GM12892 (cell line): ENCODE measurements at regions not wholly inside any gene's neighbourhood (a gene's known extent, or its start where the extent isn't known, plus 50 kb on each side); places are given as distances from the start of the nearest gene placed in this dataset.

Experiments used
- POLR2A ChIP-seq: IDR thresholded peaks from 2 replicates; pipeline ENCODE4 v1.6.1; 2011; ENCODE audit warnings: low read depth, low read length, control low read depth
- POLR2AphosphoS5 ChIP-seq: IDR thresholded peaks from 2 replicates; pipeline ENCODE4 v1.6.1; 2011; ENCODE audit warnings: low read depth, low read length, control low read depth

- TF ChIP-seq POLR2A (no peak), POLR2AphosphoS5 (no peak)
These were observed 641.8 kb upstream of the ZNF385D start for GRCh38 chr3:22392859-22393258.
